ENCODE measurements at regions not wholly inside any gene's neighbourhood (a gene's known extent, or its start where the extent isn't known, plus 50 kb on each side); places are given as distances from the start of the nearest gene placed in this dataset.

GRCh38 chrX:38890326-38890725 is 89.1 kb downstream of the MID1IP1 start:
- Mint-ChIP-seq H3K4me1 (ENCODE audit: low read depth, unreplicated experiment) (no peaks in the 10 kb centered on the region), H3K4me3 (ENCODE audit: low read depth, unreplicated experiment) (no peak overlapping the region), H3K27me3 (ENCODE audit: unreplicated experiment) (no peaks in the 10 kb centered on the region), H3K9me3 (ENCODE audit: low read depth, unreplicated experiment) (no peaks in the 10 kb centered on the region), H3K27ac (ENCODE audit: unreplicated experiment) (no peak overlapping the region), H3K36me3 (ENCODE audit: insufficient read depth, unreplicated experiment) (no peaks in the 10 kb centered on the region)
- no peak for TF ChIP-seq CTCF (IDR thresholded peaks at IDR 0.05; ENCODE audit: unreplicated experiment)
- no peak for DNase-seq
- intact Hi-C loops (cut with micrococcal nuclease; ENCODE audit: unreplicated experiment), result no loop called here
- CTCF ChIA-PET, result interaction anchor here (0.5 kb wide), 1 partner anchor 80 kb away, joined by 3 read pairs; no protein-coding TSS in a partner anchor
- no TSS peak for BruUV-seq (replicated peaks)

GRCh38 chrX:38890963-38891362 is 89.7 kb downstream of the MID1IP1 start:
- CTCF ChIA-PET, result interaction anchor here (0.5 kb wide), 1 partner anchor 81 kb away, joined by 3 read pairs; no protein-coding TSS in a partner anchor
- no peaks in the 10 kb centered on the region for H3K9me3 Mint-ChIP-seq (ENCODE audit: low read depth, unreplicated experiment)
- intact Hi-C loops (cut with micrococcal nuclease; ENCODE audit: unreplicated experiment), result no loop called here
- H3K36me3 Mint-ChIP-seq (ENCODE audit: insufficient read depth, unreplicated experiment), result no peaks in the 10 kb centered on the region
- no TSS peak for BruUV-seq (replicated peaks)
- DNase-seq, result no peak
- no peak for TF ChIP-seq CTCF (IDR thresholded peaks at IDR 0.05; ENCODE audit: unreplicated experiment)
- no peak overlapping the region for H3K4me3 Mint-ChIP-seq (ENCODE audit: low read depth, unreplicated experiment)
- no peaks in the 10 kb centered on the region for H3K27me3 Mint-ChIP-seq (ENCODE audit: unreplicated experiment)
- no peaks in the 10 kb centered on the region for H3K4me1 Mint-ChIP-seq (ENCODE audit: low read depth, unreplicated experiment)
- H3K27ac Mint-ChIP-seq (ENCODE audit: unreplicated experiment), result no peak overlapping the region

GRCh38 chrX:38891641-38892413 is 90.6 kb downstream of the MID1IP1 start:
- Mint-ChIP-seq H3K36me3 (ENCODE audit: insufficient read depth, unreplicated experiment) (no peaks in the 10 kb centered on the region), H3K4me1 (ENCODE audit: low read depth, unreplicated experiment) (no peaks in the 10 kb centered on the region)
- CTCF ChIA-PET, result interaction anchor here (0.5 to 1.2 kb wide), 2 partner anchors 17 to 272 kb away, joined by 3 read pairs; no protein-coding TSS in a partner anchor

GRCh38 chrX:38893441-38893840 is 92.2 kb downstream of the MID1IP1 start:
- intact Hi-C loops (cut with micrococcal nuclease; ENCODE audit: unreplicated experiment), result no loop called here
- BruUV-seq (replicated peaks), result no TSS peak
- H3K9me3 Mint-ChIP-seq (ENCODE audit: low read depth, unreplicated experiment), result no peaks in the 10 kb centered on the region
- no peaks in the 10 kb centered on the region for H3K36me3 Mint-ChIP-seq (ENCODE audit: insufficient read depth, unreplicated experiment)
- H3K27me3 Mint-ChIP-seq (ENCODE audit: unreplicated experiment), result no peaks in the 10 kb centered on the region
- no peaks in the 10 kb centered on the region for H3K4me1 Mint-ChIP-seq (ENCODE audit: low read depth, unreplicated experiment)
- TF ChIP-seq CTCF (IDR thresholded peaks at IDR 0.05; ENCODE audit: unreplicated experiment), result no peak
- no peak for DNase-seq
- CTCF ChIA-PET, result no interaction called here
- no peak overlapping the region for H3K4me3 Mint-ChIP-seq (ENCODE audit: low read depth, unreplicated experiment)
- no peak overlapping the region for H3K27ac Mint-ChIP-seq (ENCODE audit: unreplicated experiment)

More at GRCh38 chrX:38891641-38892413, 90.6 kb downstream of the MID1IP1 start:
- Mint-ChIP-seq H3K4me3 (ENCODE audit: low read depth, unreplicated experiment) (no peak overlapping the region), H3K9me3 (ENCODE audit: low read depth, unreplicated experiment) (no peaks in the 10 kb centered on the region), H3K27ac (ENCODE audit: unreplicated experiment) (no peak overlapping the region), H3K27me3 (ENCODE audit: unreplicated experiment) (no peaks in the 10 kb centered on the region)
- intact Hi-C loops (cut with micrococcal nuclease; ENCODE audit: unreplicated experiment), result no loop called here
- TF ChIP-seq CTCF (IDR thresholded peaks at IDR 0.05; ENCODE audit: unreplicated experiment), result no peak
- BruUV-seq (replicated peaks), result no TSS peak
- DNase-seq, result no peak

All from Calu3 (cell line).